ENCODE measurements at regions not wholly inside any gene's neighbourhood (a gene's known extent, or its start where the extent isn't known, plus 50 kb on each side); places are given as distances from the start of the nearest gene placed in this dataset.

GRCh38 chr19:29324291-29324680 is 111.3 kb upstream of the UQCRFS1 start:
- no peak for DNase-seq

GRCh38 chr19:29324717-29325116 is 111.8 kb upstream of the UQCRFS1 start:
- no peak for DNase-seq

DNA sequence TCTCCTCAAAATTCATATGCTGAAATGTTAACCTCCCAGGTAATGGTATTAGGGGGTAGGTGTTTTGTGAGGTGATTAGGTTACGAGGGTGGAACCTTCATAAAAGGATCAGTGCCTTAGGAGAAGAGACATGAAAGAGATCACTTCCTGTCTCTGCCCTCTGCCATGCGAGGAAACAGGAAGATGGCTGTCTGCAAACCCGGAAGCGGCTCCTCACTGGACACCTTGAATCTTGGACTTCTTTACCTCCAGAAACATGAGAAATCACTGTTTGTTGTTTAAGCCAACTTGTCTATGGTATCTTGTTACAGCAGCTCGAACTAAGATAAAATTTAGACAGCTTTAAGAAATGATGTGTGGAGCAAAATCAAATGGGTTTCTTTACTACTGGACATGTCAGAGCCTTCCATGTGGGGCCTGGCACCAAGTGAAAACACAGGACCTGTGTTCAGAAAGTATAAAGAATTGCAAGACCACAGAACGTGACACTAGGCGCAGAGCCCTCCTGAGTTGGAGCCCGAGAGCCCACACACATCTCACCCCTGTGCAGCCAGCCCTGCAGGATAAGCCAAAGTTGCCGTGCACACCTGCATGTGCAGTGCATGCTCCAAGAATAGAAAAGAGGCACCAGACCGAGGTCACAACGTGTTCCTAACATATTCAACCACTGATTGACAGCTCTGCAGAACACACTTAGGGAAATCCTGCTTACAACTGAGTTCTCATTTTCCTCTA is 112.5 kb upstream of the UQCRFS1 start:
- DNase-seq: no peak

- no peak for DNase-seq
Observed at GRCh38 chr19:29326351-29326750, 113.4 kb upstream of the UQCRFS1 start.

DNA sequence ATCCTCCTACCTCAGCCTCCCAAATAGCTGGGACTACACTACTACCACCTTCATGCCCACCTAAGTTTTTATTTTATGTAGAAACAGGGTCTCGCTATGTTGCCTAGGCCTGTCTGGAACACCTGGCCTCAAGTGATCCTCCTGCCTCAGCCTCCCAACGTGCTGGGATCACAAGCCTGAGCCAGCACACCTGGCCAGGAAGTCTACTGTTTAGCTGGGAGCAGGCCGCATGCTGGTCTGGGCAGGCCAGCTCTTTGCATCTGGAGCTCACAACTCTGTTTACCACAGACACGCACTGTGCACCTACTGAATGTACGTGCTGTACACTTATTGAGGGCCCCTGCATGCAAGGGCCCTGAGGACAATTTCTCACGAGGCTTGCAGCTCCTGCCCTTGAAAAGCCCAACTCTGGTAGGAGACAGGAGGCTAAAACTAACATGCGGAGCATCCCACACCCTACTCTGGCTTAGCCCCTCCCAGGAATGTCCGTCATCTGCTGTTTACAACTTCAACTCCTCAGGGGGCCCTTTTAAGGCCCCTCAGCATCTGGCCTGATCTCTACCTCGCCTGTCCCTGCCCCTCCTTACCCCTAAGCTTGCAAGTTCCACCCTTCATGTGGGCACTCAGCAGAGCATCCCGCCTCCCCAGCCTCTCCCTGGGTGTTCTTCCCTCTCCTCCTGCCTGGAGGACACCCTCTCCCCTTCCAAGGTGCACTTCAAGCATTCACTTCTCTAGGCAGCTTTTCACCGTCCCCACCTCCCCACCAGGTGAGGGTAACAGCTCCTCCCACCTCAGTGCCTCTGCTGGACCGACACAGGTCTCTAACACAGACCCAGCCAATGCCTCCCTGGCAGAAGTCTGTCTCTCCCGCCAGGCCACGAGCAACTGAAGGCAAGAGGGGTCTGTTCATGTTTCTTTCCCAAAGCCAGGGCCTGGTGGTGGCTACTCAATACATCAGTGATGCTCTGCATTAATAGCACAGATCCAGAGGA is 114.2 kb upstream of the UQCRFS1 start:
- DNase-seq: no peak

GRCh38 chr19:29328586-29328985 is 115.6 kb upstream of the UQCRFS1 start:
- DNase-seq: no peak

DNA sequence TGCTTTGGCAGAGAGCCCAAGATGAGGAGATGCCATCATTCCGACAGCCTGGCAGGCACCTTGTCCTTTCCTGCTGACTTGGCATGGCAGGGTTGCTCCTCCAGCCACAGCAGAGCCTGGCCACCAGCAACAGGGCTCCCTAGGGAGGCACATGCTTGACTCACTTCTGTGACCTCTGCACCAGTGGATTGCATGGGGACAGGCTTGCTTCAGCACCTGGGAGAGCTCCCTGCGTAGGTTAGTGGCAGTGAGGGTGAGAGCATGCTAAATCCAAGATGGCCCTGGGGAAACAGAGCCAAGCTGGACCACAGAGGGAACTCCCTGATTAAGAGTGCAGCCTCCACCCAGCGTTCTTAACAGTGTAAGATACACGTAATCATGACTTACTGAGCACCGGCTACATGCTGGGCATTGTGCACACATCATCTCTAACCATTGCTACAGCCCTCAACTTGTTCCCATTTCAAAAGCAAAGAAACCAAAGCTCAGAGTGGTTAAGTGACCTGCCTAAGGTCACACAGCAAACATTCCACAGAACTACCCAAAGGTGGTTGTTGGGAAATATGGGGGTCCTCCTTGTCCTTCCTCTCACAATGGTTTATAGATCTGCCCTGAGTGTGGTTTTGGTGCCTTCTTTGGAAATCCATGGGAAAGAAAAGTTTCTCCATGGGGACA is 116.6 kb upstream of the UQCRFS1 start:
- no peak for DNase-seq

DNA sequence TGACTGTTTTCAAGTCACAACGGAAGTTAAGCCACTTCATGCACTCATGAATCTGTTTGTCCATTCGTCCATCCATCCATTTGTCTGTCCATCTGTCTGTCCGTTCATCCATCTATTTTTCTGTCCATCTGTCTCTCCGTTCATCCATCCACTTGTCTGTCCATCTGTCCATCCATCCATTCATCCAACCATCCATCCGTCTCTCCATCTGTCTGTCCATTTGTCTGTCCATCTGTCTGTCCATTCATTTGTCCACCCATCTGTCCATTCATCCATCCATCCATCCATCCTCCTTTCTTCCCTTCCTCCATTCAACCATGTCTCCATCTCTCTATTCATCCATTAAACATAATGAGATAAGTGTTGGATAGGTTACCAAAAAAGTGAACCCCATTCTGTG is 123.5 kb upstream of the UQCRFS1 start:
- DNase-seq: no peak

- no peak for DNase-seq
Observed at GRCh38 chr19:29337029-29337428, 124.1 kb upstream of the UQCRFS1 start.

- DNase-seq: no peak
Observed at GRCh38 chr19:29338480-29338879, 125.5 kb upstream of the UQCRFS1 start.

- DNase-seq: no peak
Observed at GRCh38 chr19:29342721-29343120, 129.8 kb upstream of the UQCRFS1 start.

- DNase-seq: peak; percentile 2
Observed at GRCh38 chr19:29364224-29364726, 151.3 kb upstream of the UQCRFS1 start.

DNA sequence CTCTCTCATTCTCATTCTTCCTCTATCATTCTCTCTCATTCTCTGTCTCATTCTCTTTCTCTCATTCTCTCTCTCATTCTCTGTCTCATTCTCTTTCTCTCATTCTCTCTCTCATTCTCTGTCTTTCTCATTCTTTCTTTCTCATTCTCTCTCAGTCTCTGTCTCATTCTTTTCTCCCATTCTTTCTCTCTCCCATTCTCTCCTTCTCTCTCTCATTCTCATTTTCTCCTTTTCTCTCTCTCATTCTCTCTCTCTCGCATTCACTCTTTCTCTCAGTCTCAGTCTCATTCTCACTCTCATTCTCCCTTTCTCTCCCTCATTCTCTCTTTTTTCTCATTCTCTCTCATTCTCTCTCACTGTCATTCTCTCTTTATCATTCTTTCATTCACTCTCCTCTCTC is 152.0 kb upstream of the UQCRFS1 start:
- no peak for DNase-seq

DNA sequence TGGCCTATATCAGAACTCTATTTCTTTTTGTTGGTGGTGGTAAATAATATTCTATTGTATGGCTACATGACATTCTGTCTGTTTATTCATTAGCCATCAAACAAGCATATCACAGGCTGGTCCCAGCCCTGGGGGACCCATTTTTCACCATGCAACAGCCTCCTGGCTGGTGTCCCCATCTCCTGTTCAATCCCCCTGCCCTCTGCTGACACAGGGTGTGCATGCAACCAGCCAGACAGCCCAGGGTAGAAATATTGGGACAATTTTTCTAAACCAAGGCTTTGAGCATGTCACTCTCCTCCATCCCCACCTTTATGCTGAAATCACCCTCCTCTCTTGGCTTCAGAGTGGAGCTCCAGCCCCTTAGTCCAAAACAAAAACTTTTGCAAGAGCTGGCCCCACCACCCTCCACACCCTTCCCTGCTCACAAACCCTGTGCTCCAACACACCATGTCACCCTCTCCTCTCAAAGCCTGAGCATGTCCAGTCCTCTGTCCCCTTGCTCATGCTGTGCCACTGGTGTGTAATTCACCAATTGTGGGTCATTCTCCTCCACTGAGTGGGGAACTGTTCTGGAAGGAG is 153.0 kb upstream of the UQCRFS1 start:
- DNase-seq: peak; percentile 10

DNA sequence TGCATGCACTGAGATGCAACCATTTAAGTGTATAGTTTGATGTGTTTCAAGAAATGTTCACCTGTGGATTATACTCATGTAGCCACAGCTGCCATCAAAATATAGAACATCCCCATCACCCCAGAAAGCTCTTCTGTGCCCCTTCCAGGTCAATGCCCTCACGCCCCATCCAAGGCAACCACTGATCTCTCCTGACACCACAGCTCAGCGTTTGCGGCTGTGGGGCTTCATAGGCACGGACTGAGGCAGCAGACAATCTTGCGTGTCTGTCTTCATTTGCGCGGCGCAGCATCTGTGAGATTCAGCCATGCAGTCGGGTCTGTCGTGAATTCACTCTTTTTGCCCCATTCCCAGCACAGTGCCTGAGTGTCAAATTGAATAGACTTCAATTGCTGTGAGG is 153.8 kb upstream of the UQCRFS1 start:
- DNase-seq: peak; percentile 15

DNA sequence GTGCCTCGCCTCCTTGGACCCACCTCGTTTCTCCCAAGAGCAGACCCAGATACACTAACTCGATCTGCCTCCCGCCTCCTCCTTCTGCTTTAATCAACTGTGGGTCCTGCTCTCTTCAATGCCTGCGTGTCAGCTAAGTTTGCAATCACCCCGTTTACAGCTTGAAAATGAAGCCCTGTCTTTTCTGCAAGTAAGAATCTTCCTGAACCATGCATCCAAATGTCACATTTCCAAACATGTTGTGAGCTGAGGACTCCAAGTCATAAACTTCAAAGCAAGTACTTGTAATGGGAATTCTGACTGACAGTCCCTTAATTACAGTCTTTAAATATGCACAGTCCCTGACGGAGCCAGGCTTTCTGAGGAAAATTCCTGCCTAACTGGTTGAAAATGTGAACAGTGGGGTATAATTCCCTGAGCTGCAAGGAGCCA is 154.9 kb upstream of the UQCRFS1 start:
- DNase-seq: peak; percentile 6

- peak; percentile 15 for DNase-seq
Observed at GRCh38 chr19:29370276-29370675, 155.5 kb upstream of the VSTM2B start.

DNA sequence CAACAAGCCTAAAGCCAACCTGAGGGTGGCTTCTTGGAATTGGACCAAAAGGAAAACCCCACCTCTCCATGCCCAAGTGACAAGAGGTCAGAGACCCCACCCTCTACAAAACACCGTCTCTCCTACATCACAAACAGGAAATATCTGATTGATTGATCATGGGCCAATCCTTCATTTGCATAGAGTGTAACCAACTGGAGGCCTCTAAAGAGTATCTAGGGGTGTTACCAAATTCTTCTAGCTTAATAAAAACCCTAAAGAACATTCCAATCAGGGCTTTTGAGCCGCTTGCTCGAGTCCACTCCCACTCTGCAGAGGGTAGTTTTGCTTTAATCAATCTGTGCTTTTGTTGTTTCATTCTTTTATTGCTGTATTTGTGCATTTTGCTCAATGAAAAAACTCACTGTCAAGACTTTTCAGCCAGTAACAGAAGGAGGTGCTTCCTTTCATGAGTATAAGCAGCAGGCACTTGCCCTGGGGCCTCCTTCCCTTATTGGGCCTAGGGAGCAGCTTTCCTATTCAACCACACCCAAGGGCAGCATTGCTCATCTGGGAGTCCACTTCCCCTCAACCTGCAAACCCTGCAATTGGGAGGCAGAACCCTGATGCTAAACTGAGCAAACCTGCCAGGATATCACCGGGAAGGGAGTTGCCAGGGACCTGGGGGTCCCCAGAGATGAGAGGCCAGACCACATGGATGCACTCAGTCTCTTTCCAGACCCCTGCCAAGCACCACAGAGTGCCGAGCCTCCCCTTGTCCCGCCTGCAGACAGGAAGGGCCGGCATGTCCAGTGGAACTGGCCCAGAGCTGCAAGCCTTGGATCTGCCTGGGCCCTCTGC is 154.3 kb upstream of the VSTM2B start:
- DNase-seq: peak; percentile 26

DNA sequence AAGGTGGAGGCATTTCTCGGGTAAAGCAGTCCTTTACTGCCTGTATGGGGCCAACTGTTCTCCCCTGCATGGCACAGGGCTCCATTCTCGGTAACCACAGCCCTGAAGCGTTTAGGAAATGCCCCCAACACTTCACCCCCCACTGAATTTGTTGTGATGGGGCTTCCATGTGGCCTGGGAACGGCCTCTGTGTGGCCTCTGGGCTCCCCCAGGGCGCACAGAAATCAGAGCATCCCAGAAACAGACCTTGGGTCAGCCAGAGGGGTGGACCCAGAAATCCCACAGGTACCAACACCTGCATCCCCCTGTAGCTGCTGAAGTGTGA is 153.7 kb upstream of the VSTM2B start:
- DNase-seq: no peak

DNA sequence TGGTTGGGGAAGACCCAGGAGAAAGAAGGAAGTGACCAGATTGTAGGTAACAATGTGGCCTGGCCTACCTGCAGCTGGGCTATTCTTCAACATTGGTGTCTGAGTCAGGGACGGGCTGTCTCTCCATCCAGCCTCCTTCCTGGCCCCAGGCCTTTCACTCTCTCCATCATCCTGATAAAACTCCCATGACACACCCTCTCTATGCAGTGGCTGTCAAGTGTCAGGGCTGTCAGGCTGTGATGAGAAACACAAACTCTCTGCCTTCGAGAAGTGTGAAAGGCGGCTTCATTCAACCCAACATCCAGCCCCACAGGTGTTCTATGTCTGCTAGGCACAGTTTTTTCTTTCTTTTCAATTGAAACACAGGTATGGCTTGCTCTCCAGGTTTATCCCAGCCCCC is 153.3 kb upstream of the VSTM2B start:
- DNase-seq: peak; percentile 8

GRCh38 chr19:29372921-29373797 is 152.6 kb upstream of the VSTM2B start:
- DNase-seq: peak; percentile 10

All from activated CD8-positive, alpha-beta memory T cell treated with anti-CD3 and anti-CD28 coated beads, Interleukin-2, amount 50 U/mL, for 48 hours (primary cell).